ENCODE measurements at regions not wholly inside any gene's neighbourhood (a gene's known extent, or its start where the extent isn't known, plus 50 kb on each side); places are given as distances from the start of the nearest gene placed in this dataset.
"Not testable (repeated sequence)": the region's sequence is repeated elsewhere in the genome, so short reads cannot be mapped to it uniquely, and the experiment has no call there.

DNA sequence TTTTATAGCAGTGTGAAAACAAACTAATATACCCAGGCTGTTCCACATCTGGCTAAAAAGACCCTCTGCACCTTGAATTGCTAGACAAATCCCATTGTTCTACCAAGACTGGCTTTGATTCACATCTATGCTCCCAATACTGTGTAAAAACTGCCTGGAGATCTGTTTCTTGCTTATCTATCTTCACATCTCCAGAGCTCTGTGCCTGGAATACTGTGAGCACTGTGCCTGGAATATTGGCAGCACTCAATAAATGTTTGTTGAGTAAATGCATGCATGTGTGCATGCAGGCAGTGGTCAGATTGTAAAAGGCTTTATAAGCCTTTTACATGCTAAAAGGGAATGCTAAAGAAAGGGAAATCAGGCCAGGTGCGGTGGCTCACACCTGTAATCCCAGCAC, 75.5 kb upstream of the APP start:
- BruUV-seq (replicated peaks) = no TSS peak
- CTCF ChIA-PET = no interaction called here
- intact Hi-C loops (cut with micrococcal nuclease; ENCODE audit: unreplicated experiment) = no loop called here
- H3K4me3 Mint-ChIP-seq (ENCODE audit: low read depth, unreplicated experiment) = no peak overlapping the region
- no peak for TF ChIP-seq CTCF (IDR thresholded peaks at IDR 0.05; ENCODE audit: unreplicated experiment)
- H3K4me1 Mint-ChIP-seq (ENCODE audit: low read depth, unreplicated experiment) = no peaks in the 10 kb centered on the region
- H3K27ac Mint-ChIP-seq (ENCODE audit: unreplicated experiment) = no peak overlapping the region
- H3K27me3 Mint-ChIP-seq (ENCODE audit: unreplicated experiment) = no peaks in the 10 kb centered on the region
- H3K9me3 Mint-ChIP-seq (ENCODE audit: low read depth, unreplicated experiment) = no peaks in the 10 kb centered on the region
- H3K36me3 Mint-ChIP-seq (ENCODE audit: insufficient read depth, unreplicated experiment) = no peaks in the 10 kb centered on the region
- no peak for DNase-seq

GRCh38 chr21:26245428-26245827, 74.9 kb upstream of the APP start:
- H3K27ac Mint-ChIP-seq (ENCODE audit: unreplicated experiment) = no peak overlapping the region
- no peaks in the 10 kb centered on the region for H3K27me3 Mint-ChIP-seq (ENCODE audit: unreplicated experiment)
- TF ChIP-seq CTCF (IDR thresholded peaks at IDR 0.05; ENCODE audit: unreplicated experiment) = no peak
- BruUV-seq (replicated peaks) = no TSS peak
- no peak overlapping the region for H3K4me3 Mint-ChIP-seq (ENCODE audit: low read depth, unreplicated experiment)
- intact Hi-C loops (cut with micrococcal nuclease; ENCODE audit: unreplicated experiment) = no loop called here
- H3K9me3 Mint-ChIP-seq (ENCODE audit: low read depth, unreplicated experiment) = no peaks in the 10 kb centered on the region
- CTCF ChIA-PET = no interaction called here
- no peaks in the 10 kb centered on the region for H3K36me3 Mint-ChIP-seq (ENCODE audit: insufficient read depth, unreplicated experiment)
- no peaks in the 10 kb centered on the region for H3K4me1 Mint-ChIP-seq (ENCODE audit: low read depth, unreplicated experiment)
- DNase-seq = no peak

DNA sequence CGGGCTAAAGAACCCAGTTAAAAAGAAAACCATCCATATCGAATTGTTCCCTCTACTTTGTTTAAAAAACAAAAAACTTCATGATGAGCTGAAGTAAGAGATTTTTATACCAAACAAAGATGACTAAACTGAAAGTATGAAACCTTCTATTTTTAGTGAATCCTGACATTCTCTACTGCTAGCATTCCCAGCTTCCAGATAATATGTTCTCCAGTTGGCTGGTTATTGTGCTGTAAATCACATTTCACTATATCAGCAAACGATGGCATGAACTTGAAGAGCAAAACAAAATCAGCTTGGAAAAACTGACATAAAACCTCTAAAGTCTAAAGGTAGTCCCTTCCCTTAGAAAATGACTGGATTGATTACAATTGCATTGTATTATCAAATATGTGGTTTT, 68.1 kb upstream of the APP start:
- no peaks in the 10 kb centered on the region for H3K36me3 Mint-ChIP-seq (ENCODE audit: insufficient read depth, unreplicated experiment)
- no TSS peak for BruUV-seq (replicated peaks)
- no peak for TF ChIP-seq CTCF (IDR thresholded peaks at IDR 0.05; ENCODE audit: unreplicated experiment)
- H3K9me3 Mint-ChIP-seq (ENCODE audit: low read depth, unreplicated experiment) = no peaks in the 10 kb centered on the region
- CTCF ChIA-PET = no interaction called here
- H3K27ac Mint-ChIP-seq (ENCODE audit: unreplicated experiment) = no peak overlapping the region
- no peaks in the 10 kb centered on the region for H3K27me3 Mint-ChIP-seq (ENCODE audit: unreplicated experiment)
- no peak for DNase-seq
- H3K4me1 Mint-ChIP-seq (ENCODE audit: low read depth, unreplicated experiment) = no peaks in the 10 kb centered on the region
- H3K4me3 Mint-ChIP-seq (ENCODE audit: low read depth, unreplicated experiment) = no peak overlapping the region
- intact Hi-C loops (cut with micrococcal nuclease; ENCODE audit: unreplicated experiment) = no loop called here

DNA sequence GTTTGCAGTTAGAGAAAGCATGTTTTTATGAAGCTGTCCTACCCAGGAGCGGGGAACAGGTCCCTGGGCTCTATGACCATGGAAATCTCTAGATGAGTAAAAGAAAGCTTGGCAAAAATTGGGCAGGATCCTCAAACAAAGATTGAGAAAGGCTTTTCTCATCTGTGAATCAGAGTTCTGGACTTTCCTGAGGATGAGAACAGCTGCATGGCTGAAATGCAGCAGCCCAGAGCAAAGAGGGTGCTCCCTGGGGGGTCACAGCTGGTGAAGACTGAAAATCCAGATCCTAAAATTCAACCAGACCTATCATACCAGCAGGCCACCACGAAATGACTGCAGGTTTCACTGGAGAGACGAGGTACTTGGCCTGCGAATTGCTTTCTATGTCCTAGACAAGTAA, 65.7 kb upstream of the APP start:
- CTCF ChIA-PET = no interaction called here
- H3K27ac Mint-ChIP-seq (ENCODE audit: unreplicated experiment) = no peak overlapping the region
- no TSS peak for BruUV-seq (replicated peaks)
- DNase-seq = no peak
- intact Hi-C loops (cut with micrococcal nuclease; ENCODE audit: unreplicated experiment) = no loop called here
- H3K36me3 Mint-ChIP-seq (ENCODE audit: insufficient read depth, unreplicated experiment) = no peaks in the 10 kb centered on the region
- H3K4me1 Mint-ChIP-seq (ENCODE audit: low read depth, unreplicated experiment) = peaks cover 8% of the 10 kb centered on the region
- no peak for TF ChIP-seq CTCF (IDR thresholded peaks at IDR 0.05; ENCODE audit: unreplicated experiment)
- H3K27me3 Mint-ChIP-seq (ENCODE audit: unreplicated experiment) = no peaks in the 10 kb centered on the region
- no peak overlapping the region for H3K4me3 Mint-ChIP-seq (ENCODE audit: low read depth, unreplicated experiment)
- no peaks in the 10 kb centered on the region for H3K9me3 Mint-ChIP-seq (ENCODE audit: low read depth, unreplicated experiment)

- intact Hi-C loops (cut with micrococcal nuclease; ENCODE audit: unreplicated experiment); H3K4me1 Mint-ChIP-seq (ENCODE audit: low read depth, unreplicated experiment); CTCF ChIA-PET; H3K9me3 Mint-ChIP-seq (ENCODE audit: low read depth, unreplicated experiment); BruUV-seq (replicated peaks); H3K36me3 Mint-ChIP-seq (ENCODE audit: insufficient read depth, unreplicated experiment); H3K27me3 Mint-ChIP-seq (ENCODE audit: unreplicated experiment); H3K27ac Mint-ChIP-seq (ENCODE audit: unreplicated experiment); H3K4me3 Mint-ChIP-seq (ENCODE audit: low read depth, unreplicated experiment); DNase-seq: not testable (repeated sequence)
These were observed 62.7 kb upstream of the APP start for GRCh38 chr21:26233297-26233696.

DNA sequence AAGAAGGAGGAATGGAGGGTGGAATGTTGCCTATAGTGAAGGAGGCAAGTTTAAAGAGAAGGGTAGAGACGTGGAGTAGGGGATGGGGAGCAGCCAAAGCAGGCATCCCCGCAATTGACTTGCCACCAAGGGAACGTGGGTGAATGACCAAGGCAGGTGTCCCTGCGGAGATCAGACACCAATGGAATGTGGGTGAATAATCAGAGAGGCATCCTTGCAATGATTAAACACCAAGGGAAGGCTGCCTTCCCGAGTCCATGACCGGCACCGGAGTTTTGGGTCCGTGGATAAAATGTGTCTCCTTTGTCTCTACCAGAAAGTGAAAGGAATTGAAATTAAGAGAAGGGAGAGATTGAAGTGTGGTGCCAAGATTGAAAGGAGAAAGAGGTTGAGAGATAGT, 61.9 kb upstream of the APP start:
- DNase-seq; H3K36me3 Mint-ChIP-seq (ENCODE audit: insufficient read depth, unreplicated experiment); BruUV-seq (replicated peaks); H3K4me3 Mint-ChIP-seq (ENCODE audit: low read depth, unreplicated experiment); CTCF ChIA-PET; H3K9me3 Mint-ChIP-seq (ENCODE audit: low read depth, unreplicated experiment); intact Hi-C loops (cut with micrococcal nuclease; ENCODE audit: unreplicated experiment); H3K4me1 Mint-ChIP-seq (ENCODE audit: low read depth, unreplicated experiment); H3K27ac Mint-ChIP-seq (ENCODE audit: unreplicated experiment); H3K27me3 Mint-ChIP-seq (ENCODE audit: unreplicated experiment): not testable (repeated sequence)

All from Calu3 (cell line).